HepG2 (cell line): ENCODE measurements at regions not wholly inside any gene's neighbourhood (a gene's known extent, or its start where the extent isn't known, plus 50 kb on each side); places are given as distances from the start of the nearest gene placed in this dataset.

Experiments
- ATAC-seq: fragments of 200-7000 bp; cut with Tn5 transposase; 3 replicates; pipeline ENCODE4 v1.9.1; 2020; ENCODE audit warnings: mild to moderate bottlenecking, moderate library complexity
- BruUV-seq: library from RNA; stranded (reverse); fragments of 400-500 nt; replicated peaks from 2 replicates; lab custom pipeline; 2021; lab: Mats Ljungman, UMichigan
- CTCF ChIA-PET: fragments of 300-600 bp; formaldehyde crosslinking; extraction: SDS; loops from one replicate; lab custom pipeline; 2021; ENCODE audit warnings: low total read pairs, inconsistent platforms, low intra/inter-chr PET ratio; lab: Yijun Ruan, JAX
- POLR2A ChIA-PET: fragments of 350-600 bp; sonication (Branson Sonifier 250); formaldehyde crosslinking; loops from one replicate; lab custom pipeline; 2020; ENCODE audit warnings: antibody characterized with exemption, inconsistent platforms; lab: Yijun Ruan, JAX
- DNase-seq: peaks from one replicate; pipeline ENCODE4 v3.0.0-alpha.2; 2015; ENCODE audit warnings: low spot score
- FAIRE-seq: peaks from 3 replicates; lab custom pipeline; 2011; peaks lifted over from hg19 to GRCh38; lab: Jason Lieb, UNC
- H2AFZ ChIP-seq: one replicate; pipeline ENCODE4 v1.6.1; 2011; ENCODE audit warnings: low read length, inconsistent platforms
- H3K27ac ChIP-seq: fragments of 300-600 bp; 3 replicates; pipeline ENCODE4 v1.8.0; 2011; ENCODE audit warnings: mixed run types, mild to moderate bottlenecking, mixed read lengths, low read length, inconsistent platforms; ENCODE audit not compliant: insufficient read depth; ENCODE audit errors: extremely low read length
- H3K27me3 ChIP-seq, 2 experiments: fragments of 200-600 bp in 1 of 2; 2 replicates in 1 of 2; 3 replicates in 1 of 2; pipeline versions ENCODE4 v1.6.0 to v1.8.0; 2011; ENCODE audit warnings: low read length in 2 of 2, mild to moderate bottlenecking in 2 of 2, moderate library complexity in 2 of 2, inconsistent platforms in 1 of 2; ENCODE audit not compliant: insufficient read depth in 2 of 2, control insufficient read depth in 1 of 2
- H3K36me3 ChIP-seq, 2 experiments: fragments of 200-600 bp in 1 of 2; replicated peaks in 1 of 2; 2 replicates in 1 of 2; 3 replicates in 1 of 2; pipeline versions ENCODE4 v1.5.1 to v1.8.0; 2011; ENCODE audit warnings: low read length in 2 of 2, inconsistent platforms in 1 of 2; ENCODE audit not compliant: insufficient read depth in 2 of 2, control insufficient read depth in 1 of 2
- H3K4me1 ChIP-seq: 2 replicates; pipeline ENCODE4 v1.5.1; 2012; ENCODE audit warnings: low read length, inconsistent platforms; ENCODE audit not compliant: insufficient read depth
- H3K4me2 ChIP-seq: 2 replicates; pipeline ENCODE4 v1.6.0; 2011; ENCODE audit warnings: low read depth, low read length, inconsistent platforms
- H3K4me3 ChIP-seq, 3 experiments: fragments of 200-600 bp in 1 of 3; sonication (generic), shearing (Covaris generic) in 1 of 3; replicated peaks in 1 of 3; 2 replicates each; pipeline ENCODE4 v1.5.1; 2011 to 2016; ENCODE audit warnings: low read length in 3 of 3, inconsistent platforms in 2 of 3, low read depth in 2 of 3, mild to moderate bottlenecking in 2 of 3, control low read depth in 1 of 3, mixed read lengths in 1 of 3; ENCODE audit not compliant: insufficient read depth in 1 of 3
- H3K79me2 ChIP-seq: one replicate; pipeline ENCODE4 v1.6.1; 2011; ENCODE audit warnings: low read length, inconsistent platforms; ENCODE audit not compliant: insufficient read depth
- H3K9ac ChIP-seq: 2 replicates; pipeline ENCODE4 v1.6.0; 2011; ENCODE audit warnings: mild to moderate bottlenecking, low read depth, low read length, inconsistent platforms; ENCODE audit not compliant: insufficient read depth
- H3K9me3 ChIP-seq: 2 replicates; pipeline ENCODE4 v1.5.1; 2012; ENCODE audit warnings: mild to moderate bottlenecking, low read length
- H4K20me1 ChIP-seq: 2 replicates; pipeline ENCODE4 v1.6.0; 2011; ENCODE audit warnings: inconsistent platforms, mild to moderate bottlenecking, low read length, moderate library complexity; ENCODE audit not compliant: insufficient read depth
- CBX5 ChIP-seq: sonication (generic); formaldehyde crosslinking; IDR thresholded peaks from 2 replicates; pipeline ENCODE4 v1.4.0; 2020; ENCODE audit warnings: missing genetic modification reagents, borderline replicate concordance
- EP300 ChIP-seq, 3 experiments: sonication (generic) in 1 of 3; formaldehyde crosslinking in 1 of 3; IDR thresholded peaks; 2 replicates each; pipeline versions ENCODE4 v1.5.1 to v1.6.1; 2011 to 2020; ENCODE audit warnings: low read depth in 2 of 3, low read length in 2 of 3, borderline replicate concordance in 1 of 3, improper control_type of control experiment in 1 of 3, mild to moderate bottlenecking in 1 of 3, missing genetic modification reagents in 1 of 3, moderate library complexity in 1 of 3
- HES4 ChIP-seq: sonication (generic); formaldehyde crosslinking; IDR thresholded peaks from 2 replicates; pipeline ENCODE4 v1.9.0; 2021; ENCODE audit warnings: mild to moderate bottlenecking, missing genetic modification reagents, borderline replicate concordance
- HMGA1 ChIP-seq: sonication (generic); formaldehyde crosslinking; conservative IDR thresholded peaks from 2 replicates; pipeline ENCODE4 v1.4.0; 2020; ENCODE audit warnings: missing genetic modification reagents
- JARID2 ChIP-seq: sonication (generic); formaldehyde crosslinking; IDR thresholded peaks from 2 replicates; pipeline ENCODE4 v1.8.1; 2023; ENCODE audit warnings: missing genetic modification reagents, inconsistent platforms; ENCODE audit not compliant: insufficient replicate concordance
- NAIF1 ChIP-seq: sonication (generic); formaldehyde crosslinking; IDR thresholded peaks from 2 replicates; pipeline ENCODE4 v1.5.0; 2020; ENCODE audit warnings: mild to moderate bottlenecking, missing genetic modification reagents, borderline replicate concordance
- NFIC ChIP-seq: IDR thresholded peaks from 2 replicates; pipeline ENCODE4 v1.6.1; 2012; ENCODE audit warnings: mild to moderate bottlenecking, low read length, inconsistent platforms
- NR1H2 ChIP-seq: sonication (generic); formaldehyde crosslinking; IDR thresholded peaks from 2 replicates; pipeline ENCODE4 v1.8.1; 2022; ENCODE audit warnings: low read depth, missing genetic modification reagents, borderline replicate concordance
- PHF8 ChIP-seq: sonication (generic); formaldehyde crosslinking; IDR thresholded peaks from 2 replicates; pipeline ENCODE4 v1.5.0; 2020; ENCODE audit warnings: missing genetic modification reagents
- PRDM10 ChIP-seq: sonication (generic); formaldehyde crosslinking; IDR thresholded peaks from 2 replicates; pipeline ENCODE4 v1.4.0; 2020; ENCODE audit warnings: low read depth, missing genetic modification reagents
- RELA ChIP-seq: sonication (generic); formaldehyde crosslinking; IDR thresholded peaks from 2 replicates; pipeline ENCODE4 v1.4.0; 2020; ENCODE audit warnings: missing genetic modification reagents
- ZNF326 ChIP-seq: sonication (generic); formaldehyde crosslinking; IDR thresholded peaks from 2 replicates; pipeline ENCODE4 v1.4.0; 2020; ENCODE audit warnings: missing genetic modification reagents, borderline replicate concordance
- ZNF460 ChIP-seq: sonication (generic); formaldehyde crosslinking; IDR thresholded peaks from 2 replicates; pipeline ENCODE4 v1.5.1; 2020; ENCODE audit warnings: missing genetic modification reagents, mild to moderate bottlenecking, borderline replicate concordance
- ZNF605 ChIP-seq: sonication (generic); formaldehyde crosslinking; IDR thresholded peaks from 2 replicates; pipeline ENCODE4 v1.8.0; 2022; ENCODE audit warnings: mild to moderate bottlenecking, missing genetic modification reagents
- ZSCAN30 ChIP-seq: sonication (generic); formaldehyde crosslinking; IDR thresholded peaks from 2 replicates; pipeline ENCODE4 v1.5.0; 2020; ENCODE audit warnings: mild to moderate bottlenecking, missing genetic modification reagents
- WGBS: methylation state at CpG from one replicate; pipeline ENCODE4 v1.1.6; 2017; ENCODE audit warnings: low lambda C conversion rate; 5-methylcytosine and 5-hydroxymethylcytosine counted together
- in situ Hi-C: cut with HindIII; loops from 2 replicates; pipeline ENCODE4 v1.10.0; 2017; ENCODE audit warnings: low pct_unique_long_range_greater_than_20kb; ENCODE audit not compliant: extremely low pct_ligation_motif_present
- intact Hi-C: fragments of 100-400 bp; cut with micrococcal nuclease; formaldehyde crosslinking; loops from one replicate; pipeline ENCODE4 v1.10.0; 2022; ENCODE audit not compliant: unreplicated experiment
- TF ChIP-seq, protein P1 (sequence below): sonication (generic); formaldehyde crosslinking; IDR thresholded peaks from 2 replicates; pipeline ENCODE4 v1.5.0; 2020; ENCODE audit warnings: missing genetic modification reagents

DNA sequence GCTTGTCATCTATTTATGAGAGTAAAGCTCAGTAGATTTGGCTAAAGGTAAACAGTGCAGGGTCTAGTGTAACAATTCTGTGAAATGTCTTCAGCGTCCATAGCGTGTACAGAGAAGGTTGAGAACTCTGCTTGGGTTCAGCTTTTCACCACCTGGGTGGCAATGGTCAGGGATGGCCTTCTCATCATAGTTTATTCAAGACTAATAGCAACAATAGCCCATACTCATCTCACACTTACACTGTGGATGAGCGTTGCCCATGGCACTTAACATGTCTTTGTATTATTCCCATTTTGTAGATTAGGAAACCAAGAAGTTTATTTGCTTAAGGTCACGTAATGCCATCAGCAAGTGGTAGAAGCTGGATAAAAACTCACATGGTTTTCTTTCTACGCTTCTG lies 106.8 kb upstream of the RND3 start:
- FAIRE-seq (no peak), DNase-seq (no peak)
- H3K27me3 ChIP-seq: no peaks in the 10 kb centered on the region

GRCh38 chr2:150591496-150592285 lies 104.2 kb upstream of the RND3 start:
- intact Hi-C loops: no loop called here
- Histone ChIP-seq H4K20me1 (no peaks in the 10 kb centered on the region), H3K4me3 (no peak overlapping the region), H3K79me2 (no peaks in the 10 kb centered on the region), H3K9me3 (no peaks in the 10 kb centered on the region), H3K36me3 (no peaks in the 10 kb centered on the region), H3K4me2 (no peak overlapping the region), H2AFZ (no peak overlapping the region), H3K27me3 (no peaks in the 10 kb centered on the region; a peak in 1 of 5 replicates), H3K9ac (no peak overlapping the region), H3K27ac (no peak overlapping the region), H3K4me1 (no peaks in the 10 kb centered on the region)
- POLR2A ChIA-PET: no interaction called here
- DNase-seq (no peak), ATAC-seq (no peak), FAIRE-seq (no peak)
- WGBS: 9% methylated on average over 6 of the region's 6 CpGs
- BruUV-seq: no TSS peak
- CTCF ChIA-PET: no interaction called here
- in situ Hi-C loops: no loop called here
- TF ChIP-seq ZNF460 (CRISPR knock-in tag) (no peak), RELA (CRISPR knock-in tag) (no peak), PRDM10 (CRISPR knock-in tag) (no peak), NR1H2 (CRISPR knock-in tag) (no peak), JARID2 (CRISPR knock-in tag) (no peak), PHF8 (CRISPR knock-in tag) (no peak), EP300 (IDR thresholded peaks at IDR 0.05; ENCODE audit: low read depth in 2 of 2, low read length in 2 of 2) (no peak), EP300 (CRISPR knock-in tag; IDR thresholded peaks at IDR 0.05; ENCODE audit: borderline replicate concordance) (no peak), CBX5 (CRISPR knock-in tag) (no peak), ZNF605 (CRISPR knock-in tag) (no peak)

More for the DNA sequence above, 106.8 kb upstream of the RND3 start:
- H3K4me1 ChIP-seq: no peaks in the 10 kb centered on the region
- no peaks in the 10 kb centered on the region for H3K9me3 ChIP-seq
- no peak for ATAC-seq
- in situ Hi-C loops: no loop called here
- ChIA-PET POLR2A (no interaction called here), CTCF (no interaction called here)
- WGBS: 20% methylated on average over 5 of the region's 5 CpGs
- no TSS peak for BruUV-seq
- H3K27ac ChIP-seq: no peak overlapping the region
- H4K20me1 ChIP-seq: no peaks in the 10 kb centered on the region
- no peaks in the 10 kb centered on the region for H3K79me2 ChIP-seq
- intact Hi-C loops: no loop called here
- H2AFZ ChIP-seq: no peak overlapping the region
- no peak overlapping the region for H3K4me3 ChIP-seq
- TF ChIP-seq ZSCAN30 (CRISPR knock-in tag) (no peak), ZNF326 (CRISPR knock-in tag) (no peak), HES4 (CRISPR knock-in tag) (no peak), NAIF1 (CRISPR knock-in tag) (no peak), NFIC (no peak), HMGA1 (CRISPR knock-in tag) (no peak)
- TF ChIP-seq, protein P1, sequence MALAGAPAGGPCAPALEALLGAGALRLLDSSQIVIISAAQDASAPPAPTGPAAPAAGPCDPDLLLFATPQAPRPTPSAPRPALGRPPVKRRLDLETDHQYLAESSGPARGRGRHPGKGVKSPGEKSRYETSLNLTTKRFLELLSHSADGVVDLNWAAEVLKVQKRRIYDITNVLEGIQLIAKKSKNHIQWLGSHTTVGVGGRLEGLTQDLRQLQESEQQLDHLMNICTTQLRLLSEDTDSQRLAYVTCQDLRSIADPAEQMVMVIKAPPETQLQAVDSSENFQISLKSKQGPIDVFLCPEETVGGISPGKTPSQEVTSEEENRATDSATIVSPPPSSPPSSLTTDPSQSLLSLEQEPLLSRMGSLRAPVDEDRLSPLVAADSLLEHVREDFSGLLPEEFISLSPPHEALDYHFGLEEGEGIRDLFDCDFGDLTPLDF: no peak
- H3K36me3 ChIP-seq: no peaks in the 10 kb centered on the region
- H3K9ac ChIP-seq: no peak overlapping the region
- no peak overlapping the region for H3K4me2 ChIP-seq
